Activated CD8-positive, alpha-beta memory T cell treated with anti-CD3 and anti-CD28 coated beads, Interleukin-2, amount 50 U/mL, for 48 hours (primary cell): ENCODE measurements at regions not wholly inside any gene's neighbourhood (a gene's known extent, or its start where the extent isn't known, plus 50 kb on each side); places are given as distances from the start of the nearest gene placed in this dataset.
"Not testable (repeated sequence)": the region's sequence is repeated elsewhere in the genome, so short reads cannot be mapped to it uniquely, and the experiment has no call there.

ENCODE experiments used
- DNase-seq: peaks from one replicate; pipeline ENCODE4 v3.0.0-alpha.2; 2020

GRCh38 chr1:234809854-234810245 lies 199.9 kb upstream of the IRF2BP2 start:
- not testable (repeated sequence) for DNase-seq

DNA sequence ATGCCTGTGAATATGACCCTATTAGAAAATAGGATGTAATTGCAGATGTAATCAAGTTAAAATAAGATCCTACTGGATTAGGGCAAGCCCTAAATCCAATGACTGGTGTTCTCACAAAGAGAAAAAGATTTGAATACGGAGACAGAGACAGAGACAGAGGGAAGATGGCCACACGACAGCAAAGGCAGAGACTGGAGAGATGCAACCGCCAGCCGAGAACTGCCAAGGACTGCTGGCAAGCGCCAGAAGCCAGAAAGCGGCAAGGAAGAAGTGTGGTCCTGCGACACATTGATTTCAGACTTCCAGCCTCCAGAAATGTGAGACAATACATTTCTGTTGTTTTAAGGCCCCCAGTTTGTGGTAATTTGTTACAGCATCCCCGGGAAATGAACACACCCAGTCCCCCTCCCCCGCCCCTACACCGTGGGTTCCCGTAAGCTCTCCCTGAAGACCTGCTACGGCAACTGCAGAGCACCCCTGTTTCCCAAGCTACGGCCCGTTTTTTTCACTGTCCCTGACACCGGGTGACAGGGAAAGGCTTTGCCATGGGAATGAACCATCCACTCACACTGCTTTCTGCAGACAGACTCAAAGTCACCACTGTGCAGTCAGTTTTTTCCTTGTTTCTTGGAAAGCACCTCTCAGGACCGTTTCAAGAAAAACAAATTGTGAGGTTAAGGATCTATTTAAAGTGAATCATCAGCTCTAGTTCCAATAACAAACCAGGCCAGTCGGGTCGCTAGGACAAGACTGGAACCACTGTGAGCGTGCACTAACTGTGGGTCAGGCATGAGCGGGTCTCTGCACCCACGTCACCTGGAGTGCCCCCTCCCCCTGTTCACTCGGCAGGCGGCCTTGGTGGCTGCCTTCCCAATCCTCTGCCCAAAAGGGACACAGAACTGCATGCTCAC lies 199.2 kb upstream of the IRF2BP2 start:
- not testable (repeated sequence) for DNase-seq

GRCh38 chr1:234808459-234808858 lies 198.5 kb upstream of the IRF2BP2 start:
- DNase-seq = not testable (repeated sequence)

- DNase-seq = not testable (repeated sequence)
These were observed 197.7 kb upstream of the IRF2BP2 start for GRCh38 chr1:234807705-234808104.

DNA sequence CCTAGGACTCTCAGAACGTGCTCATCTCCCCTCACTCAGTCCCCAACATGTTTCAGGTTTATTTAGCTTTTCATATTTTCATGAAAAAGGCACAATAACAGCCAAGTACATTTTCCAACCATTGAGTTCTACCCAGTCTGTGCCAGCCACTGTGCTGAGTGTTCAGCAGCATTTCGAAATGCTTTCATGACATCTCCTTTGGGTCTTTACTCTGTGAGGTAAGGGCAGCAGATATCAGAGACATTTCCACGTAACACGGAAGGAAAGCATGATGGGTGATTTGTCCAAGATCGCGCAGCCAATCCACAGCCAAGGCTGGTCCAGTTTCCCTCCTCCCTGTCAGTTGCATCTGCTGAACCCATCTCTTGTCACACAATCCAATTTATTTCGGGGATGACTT lies 192.6 kb upstream of the IRF2BP2 start:
- DNase-seq = not testable (repeated sequence)

- DNase-seq = not testable (repeated sequence)
These were observed 191.7 kb upstream of the IRF2BP2 start for GRCh38 chr1:234801636-234802035.

- not testable (repeated sequence) for DNase-seq
These were observed 191.2 kb upstream of the IRF2BP2 start for GRCh38 chr1:234801147-234801546.

GRCh38 chr1:234800563-234800962 lies 190.6 kb upstream of the IRF2BP2 start:
- DNase-seq = not testable (repeated sequence)

DNA sequence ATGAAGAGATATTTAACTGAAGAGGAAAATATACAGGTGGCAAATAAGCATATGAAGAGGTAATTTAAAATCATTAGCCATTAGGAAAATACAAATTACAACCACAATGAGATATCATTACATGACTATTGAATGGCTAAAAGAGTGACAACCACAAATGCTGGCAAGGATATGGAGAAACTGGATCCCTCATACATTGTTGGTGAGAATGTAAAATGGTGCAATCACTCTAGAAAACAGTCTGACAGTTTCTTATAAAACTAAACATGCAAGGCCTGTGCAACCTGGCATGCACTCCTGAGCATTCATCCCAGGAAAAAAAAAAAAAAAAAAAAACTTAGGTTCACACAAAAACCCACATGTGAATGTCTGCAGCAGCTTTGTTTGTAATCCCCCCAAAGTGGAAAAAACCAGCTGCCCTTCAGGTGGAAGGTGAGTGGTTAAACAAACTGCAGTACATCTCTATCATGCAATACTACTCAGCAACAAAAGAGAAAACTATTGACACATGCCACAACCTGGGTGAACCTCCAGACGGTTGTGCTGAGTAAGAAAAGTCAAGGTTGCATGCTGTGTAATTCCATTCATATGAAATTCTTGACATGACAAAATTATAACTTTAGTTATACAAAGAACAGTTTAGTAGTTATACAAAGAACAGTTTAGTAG lies 189.2 kb upstream of the IRF2BP2 start:
- not testable (repeated sequence) for DNase-seq

- DNase-seq = not testable (repeated sequence)
These were observed 187.2 kb upstream of the IRF2BP2 start for GRCh38 chr1:234797216-234797615.

DNA sequence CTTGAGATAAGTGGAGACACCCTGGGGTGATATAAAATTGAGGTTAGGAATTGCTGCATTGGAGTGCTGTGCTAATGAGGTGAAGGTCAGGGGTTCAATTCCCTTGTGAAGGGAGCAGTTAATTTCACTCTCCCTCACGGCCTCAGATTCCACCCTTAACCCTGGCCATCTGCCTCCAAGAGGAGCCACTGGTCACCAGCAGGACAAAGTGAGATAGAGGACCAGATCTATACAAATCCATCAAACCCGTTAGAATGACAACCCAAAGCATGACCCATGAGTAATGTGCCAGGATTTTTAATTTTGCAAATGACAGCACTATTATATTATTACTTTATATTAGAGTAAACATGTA lies 186.4 kb upstream of the IRF2BP2 start:
- DNase-seq = not testable (repeated sequence)

DNA sequence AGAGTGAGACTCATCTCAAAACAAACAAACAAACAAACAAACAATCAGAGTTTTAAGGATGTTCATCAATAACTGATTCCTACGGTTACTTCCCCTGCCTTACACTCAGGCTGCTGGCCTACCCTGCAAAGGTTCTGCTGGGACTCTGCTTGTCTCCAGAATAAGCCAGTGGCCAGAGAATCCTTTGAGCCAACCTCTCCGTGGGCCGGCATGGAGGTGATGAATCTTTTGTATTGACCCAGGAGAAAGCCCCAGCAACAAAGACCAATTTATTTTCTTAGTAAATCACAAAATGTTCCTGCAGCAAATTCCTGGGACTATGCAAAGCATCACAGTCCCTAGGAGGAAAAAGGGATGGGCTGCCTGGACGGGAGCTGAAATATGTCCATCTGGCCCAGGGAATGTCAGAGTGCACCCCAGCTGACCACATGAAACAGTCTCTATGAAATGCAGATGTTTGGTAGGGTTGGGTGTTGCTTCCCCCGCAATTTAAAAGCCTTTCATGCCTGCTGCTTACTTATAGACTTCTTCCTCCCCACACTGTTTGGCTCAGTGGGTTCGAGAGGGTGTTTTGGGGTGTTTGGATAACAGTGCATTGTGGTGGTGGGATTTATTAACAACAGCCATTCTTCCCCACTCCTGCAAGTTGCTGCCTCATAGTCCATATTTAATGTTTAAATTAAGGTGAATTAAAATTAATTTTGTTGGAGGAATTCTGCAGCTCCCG lies 185.9 kb upstream of the IRF2BP2 start:
- not testable (repeated sequence) for DNase-seq

- DNase-seq = not testable (repeated sequence)
These were observed 185.0 kb upstream of the IRF2BP2 start for GRCh38 chr1:234795007-234795406.

DNA sequence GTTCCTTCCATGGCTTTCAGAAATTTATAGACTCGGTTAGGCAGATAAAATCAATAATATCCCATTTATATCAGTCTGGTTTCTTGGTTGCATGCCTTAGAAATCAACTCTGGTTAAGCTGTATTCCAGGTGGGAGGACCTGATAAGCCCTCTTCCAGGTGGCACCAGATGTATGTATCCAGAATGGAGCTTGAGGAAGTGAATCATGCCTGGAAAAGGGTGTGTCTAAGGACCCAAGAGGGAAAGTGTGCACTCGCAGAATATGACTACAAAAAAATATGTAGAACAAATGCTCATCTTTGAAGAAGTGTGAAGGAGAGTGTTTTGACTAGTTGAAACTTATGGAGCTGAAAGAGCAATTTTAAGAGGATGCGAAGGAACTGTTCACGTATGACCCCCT lies 184.5 kb upstream of the IRF2BP2 start:
- not testable (repeated sequence) for DNase-seq

- not testable (repeated sequence) for DNase-seq
These were observed 183.9 kb upstream of the IRF2BP2 start for GRCh38 chr1:234793924-234794323.

DNA sequence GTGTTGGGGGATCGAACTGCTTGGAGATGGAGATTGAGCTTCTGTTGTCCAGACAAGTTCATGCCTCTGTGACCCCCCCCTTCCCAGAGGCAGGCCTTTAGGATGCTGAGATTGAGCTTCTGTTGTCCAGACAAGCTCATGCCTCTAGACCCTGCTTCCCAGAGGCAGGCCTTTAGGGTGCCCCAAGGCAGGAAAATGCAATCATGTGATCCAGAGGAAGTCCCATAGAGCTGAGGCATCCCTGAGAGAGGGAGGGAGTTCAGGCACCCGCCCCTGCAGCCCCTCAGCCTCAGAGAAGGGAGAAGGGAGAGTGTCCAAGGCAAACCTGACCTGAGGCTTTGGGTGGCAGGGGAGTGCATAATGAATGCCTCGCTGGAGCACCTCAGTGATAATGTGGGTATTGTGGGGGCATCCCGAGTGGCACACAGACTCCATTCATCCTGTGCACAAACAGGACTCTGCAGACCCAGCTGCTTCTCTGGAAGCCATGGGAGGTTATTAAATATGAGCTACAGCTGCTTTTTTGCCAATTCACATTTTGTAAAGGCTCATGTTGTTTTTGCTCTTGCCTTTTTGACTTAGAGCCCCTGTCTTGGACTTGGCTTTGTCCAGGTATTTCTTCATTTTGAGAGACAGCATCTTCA lies 182.4 kb upstream of the IRF2BP2 start:
- not testable (repeated sequence) for DNase-seq

GRCh38 chr1:234791615-234792014 lies 181.6 kb upstream of the IRF2BP2 start:
- DNase-seq = not testable (repeated sequence)

GRCh38 chr1:234790333-234790732 lies 180.4 kb upstream of the IRF2BP2 start:
- DNase-seq = not testable (repeated sequence)

- DNase-seq = not testable (repeated sequence)
These were observed 177.1 kb upstream of the IRF2BP2 start for GRCh38 chr1:234787011-234787584.

GRCh38 chr1:234785922-234786321 lies 175.9 kb upstream of the IRF2BP2 start:
- not testable (repeated sequence) for DNase-seq

- DNase-seq = not testable (repeated sequence)
These were observed 175.5 kb upstream of the IRF2BP2 start for GRCh38 chr1:234785471-234785919.

DNA sequence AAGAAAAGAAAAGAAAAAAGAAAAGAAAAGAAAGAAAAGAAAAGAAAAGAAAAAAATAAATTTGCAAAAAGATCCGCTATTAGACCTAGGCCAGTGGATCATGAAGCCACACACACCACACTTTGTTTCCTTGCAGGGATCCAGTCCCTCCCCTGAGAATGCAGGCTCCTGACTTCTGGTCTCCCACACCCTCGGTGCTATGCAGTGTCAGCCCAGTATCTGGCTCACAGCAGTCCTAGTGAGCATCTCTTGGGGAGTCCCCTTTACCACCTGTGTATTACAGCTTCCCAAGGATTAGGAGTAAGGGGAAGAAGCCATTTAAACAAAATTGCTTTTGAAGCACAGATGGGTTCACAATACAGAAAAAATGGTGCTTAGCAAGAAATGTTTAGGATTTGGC lies 174.1 kb upstream of the IRF2BP2 start:
- not testable (repeated sequence) for DNase-seq
